Esophagus squamous epithelium (tissue), 4 donors: ENCODE measurements at regions not wholly inside any gene's neighbourhood (a gene's known extent, or its start where the extent isn't known, plus 50 kb on each side); places are given as distances from the start of the nearest gene placed in this dataset.

ENCODE experiments used
- POLR2A ChIP-seq, 4 donors: fragments of 450-650 bp; IDR thresholded peaks; one replicate each; pipeline ENCODE4 v1.6.1; 2017; ENCODE audit warnings: antibody characterized with exemption in 4 of 4, mild to moderate bottlenecking in 4 of 4, moderate library complexity in 3 of 4
- TF ChIP-seq, protein P1 (sequence below), 6 experiments: fragments of 450-650 bp in 4 of 6; fragments of 200-600 bp in 2 of 6; sonication (generic) in 2 of 6; IDR thresholded peaks; one replicate each; pipeline ENCODE4 v1.5.1; 2016 to 2019; ENCODE audit warnings: antibody characterized with exemption in 6 of 6, mild to moderate bottlenecking in 4 of 6, moderate library complexity in 4 of 6

DNA sequence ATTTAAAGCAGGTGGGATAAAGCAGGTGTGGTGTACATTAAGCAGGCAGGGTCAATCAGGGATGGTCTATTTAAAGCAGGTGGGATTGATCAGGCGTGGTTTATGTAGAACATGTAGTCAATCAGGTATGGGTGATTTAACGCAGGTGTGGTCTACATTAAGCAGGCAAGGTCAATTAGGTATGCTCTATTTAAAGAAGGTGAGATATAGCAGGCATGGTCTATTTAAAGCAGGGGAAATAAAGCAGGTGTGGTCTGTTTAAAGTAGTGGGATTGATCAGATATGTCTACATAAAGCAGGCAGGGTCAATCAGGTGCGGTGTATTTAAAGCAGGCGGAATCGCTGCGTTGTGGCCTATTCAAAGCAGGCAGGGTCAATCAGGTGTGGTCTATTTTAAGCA lies 88.6 kb upstream of the MXRA5 start:
- TF ChIP-seq, protein P1, sequence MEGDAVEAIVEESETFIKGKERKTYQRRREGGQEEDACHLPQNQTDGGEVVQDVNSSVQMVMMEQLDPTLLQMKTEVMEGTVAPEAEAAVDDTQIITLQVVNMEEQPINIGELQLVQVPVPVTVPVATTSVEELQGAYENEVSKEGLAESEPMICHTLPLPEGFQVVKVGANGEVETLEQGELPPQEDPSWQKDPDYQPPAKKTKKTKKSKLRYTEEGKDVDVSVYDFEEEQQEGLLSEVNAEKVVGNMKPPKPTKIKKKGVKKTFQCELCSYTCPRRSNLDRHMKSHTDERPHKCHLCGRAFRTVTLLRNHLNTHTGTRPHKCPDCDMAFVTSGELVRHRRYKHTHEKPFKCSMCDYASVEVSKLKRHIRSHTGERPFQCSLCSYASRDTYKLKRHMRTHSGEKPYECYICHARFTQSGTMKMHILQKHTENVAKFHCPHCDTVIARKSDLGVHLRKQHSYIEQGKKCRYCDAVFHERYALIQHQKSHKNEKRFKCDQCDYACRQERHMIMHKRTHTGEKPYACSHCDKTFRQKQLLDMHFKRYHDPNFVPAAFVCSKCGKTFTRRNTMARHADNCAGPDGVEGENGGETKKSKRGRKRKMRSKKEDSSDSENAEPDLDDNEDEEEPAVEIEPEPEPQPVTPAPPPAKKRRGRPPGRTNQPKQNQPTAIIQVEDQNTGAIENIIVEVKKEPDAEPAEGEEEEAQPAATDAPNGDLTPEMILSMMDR (IDR thresholded peaks at IDR 0.05) = no peak
- no peak for TF ChIP-seq POLR2A (IDR thresholded peaks at IDR 0.05)
